ENCODE measurements at regions not wholly inside any gene's neighbourhood (a gene's known extent, or its start where the extent isn't known, plus 50 kb on each side); places are given as distances from the start of the nearest gene placed in this dataset.
"Not testable (repeated sequence)": the region's sequence is repeated elsewhere in the genome, so short reads cannot be mapped to it uniquely, and the experiment has no call there.

DNA sequence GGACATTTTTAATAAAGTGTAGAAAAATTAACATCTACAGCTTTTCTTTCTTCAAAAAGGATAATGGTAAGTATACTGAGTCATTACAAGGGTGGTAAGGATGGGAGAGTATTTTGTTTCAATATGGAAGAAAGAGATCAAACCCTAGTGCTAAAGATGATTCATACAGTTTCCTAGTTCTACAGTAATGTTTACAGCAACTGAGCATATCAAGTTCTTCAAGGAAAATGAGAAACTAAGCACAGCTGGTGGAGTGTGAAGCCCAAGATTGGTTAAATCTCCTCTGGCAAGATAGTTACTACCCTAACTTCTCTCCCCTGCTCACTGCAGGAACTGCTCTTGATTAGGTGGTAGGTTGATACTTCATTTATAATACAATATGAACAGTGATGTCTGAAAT, 467.5 kb downstream of the XIRP2 start:
- Mint-ChIP-seq H3K27me3 (no peaks in the 10 kb centered on the region), H3K9me3 (no peaks in the 10 kb centered on the region), H3K4me3 (no peak overlapping the region), H3K4me1 (no peaks in the 10 kb centered on the region), H3K36me3 (no peaks in the 10 kb centered on the region), H3K27ac (no peak overlapping the region)
- CTCF ChIA-PET: no interaction called here
- DNase-seq: no peak

GRCh38 chr2:167353605-167354280, 465.5 kb downstream of the XIRP2 start:
- Mint-ChIP-seq H3K27ac (no peak overlapping the region), H3K4me1 (no peaks in the 10 kb centered on the region), H3K9me3 (no peaks in the 10 kb centered on the region), H3K36me3 (no peaks in the 10 kb centered on the region), H3K4me3 (no peak overlapping the region), H3K27me3 (no peaks in the 10 kb centered on the region)
- CTCF ChIA-PET: no interaction called here
- DNase-seq: no peak

DNA sequence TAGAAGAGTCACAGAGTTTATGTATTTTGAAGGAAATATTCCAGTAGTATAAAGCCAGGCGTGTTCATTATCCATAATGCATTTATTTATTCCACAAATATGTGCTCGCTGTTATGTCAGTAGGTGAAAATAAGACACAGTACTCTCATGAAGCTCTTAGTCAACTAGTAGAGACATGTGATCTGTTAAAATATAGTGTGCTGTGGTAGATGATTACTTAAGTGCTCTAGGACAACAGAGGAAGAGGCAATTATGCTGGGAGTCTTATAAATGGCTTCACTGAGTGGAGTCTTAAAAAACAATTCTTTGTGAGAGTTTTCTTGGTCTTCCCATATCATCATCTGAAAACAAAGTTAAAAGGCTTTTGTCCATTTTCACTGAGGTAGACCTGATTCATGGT, 457.3 kb downstream of the XIRP2 start:
- no peaks in the 10 kb centered on the region for H3K36me3 Mint-ChIP-seq
- CTCF ChIA-PET: no interaction called here
- no peak for DNase-seq
- H3K9me3 Mint-ChIP-seq: no peaks in the 10 kb centered on the region
- no peaks in the 10 kb centered on the region for H3K27me3 Mint-ChIP-seq
- H3K27ac Mint-ChIP-seq: no peak overlapping the region
- no peaks in the 10 kb centered on the region for H3K4me1 Mint-ChIP-seq
- no peak overlapping the region for H3K4me3 Mint-ChIP-seq

DNA sequence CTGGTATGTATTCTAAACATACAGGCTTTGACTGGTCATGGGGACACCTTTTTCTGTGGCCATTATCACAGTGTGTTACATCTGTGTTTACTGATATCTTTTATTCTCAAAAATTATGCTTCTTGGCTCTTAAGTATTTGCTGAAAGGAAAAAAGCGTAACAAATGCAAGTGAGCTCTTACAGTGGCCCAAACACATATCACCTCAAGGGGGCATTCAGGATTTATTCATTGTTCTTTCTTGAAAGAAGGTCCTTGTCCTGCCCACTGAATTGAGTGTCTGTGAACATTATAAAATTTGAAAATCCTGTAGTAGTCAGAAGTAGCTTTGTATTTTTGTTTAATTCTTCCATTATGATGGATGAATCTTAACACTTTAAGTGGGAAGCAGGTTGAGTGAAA, 454.5 kb downstream of the XIRP2 start:
- Mint-ChIP-seq H3K4me3 (no peak overlapping the region), H3K4me1 (no peaks in the 10 kb centered on the region), H3K27me3 (no peaks in the 10 kb centered on the region), H3K9me3 (no peaks in the 10 kb centered on the region), H3K36me3 (no peaks in the 10 kb centered on the region), H3K27ac (no peak overlapping the region)
- CTCF ChIA-PET: no interaction called here
- no peak for DNase-seq

GRCh38 chr2:167340322-167340721, 452.0 kb downstream of the XIRP2 start:
- no peaks in the 10 kb centered on the region for H3K36me3 Mint-ChIP-seq
- DNase-seq: no peak
- CTCF ChIA-PET: no interaction called here
- H3K27me3 Mint-ChIP-seq: no peaks in the 10 kb centered on the region
- no peaks in the 10 kb centered on the region for H3K4me1 Mint-ChIP-seq
- H3K4me3 Mint-ChIP-seq: no peak overlapping the region
- no peak overlapping the region for H3K27ac Mint-ChIP-seq
- no peaks in the 10 kb centered on the region for H3K9me3 Mint-ChIP-seq

- Mint-ChIP-seq H3K4me1 (no peaks in the 10 kb centered on the region), H3K9me3 (no peaks in the 10 kb centered on the region), H3K27ac (no peak overlapping the region), H3K27me3 (no peaks in the 10 kb centered on the region), H3K4me3 (no peak overlapping the region), H3K36me3 (no peaks in the 10 kb centered on the region)
- CTCF ChIA-PET: no interaction called here
- DNase-seq: no peak
Observed at GRCh38 chr2:167336213-167336612, 447.9 kb downstream of the XIRP2 start.

DNA sequence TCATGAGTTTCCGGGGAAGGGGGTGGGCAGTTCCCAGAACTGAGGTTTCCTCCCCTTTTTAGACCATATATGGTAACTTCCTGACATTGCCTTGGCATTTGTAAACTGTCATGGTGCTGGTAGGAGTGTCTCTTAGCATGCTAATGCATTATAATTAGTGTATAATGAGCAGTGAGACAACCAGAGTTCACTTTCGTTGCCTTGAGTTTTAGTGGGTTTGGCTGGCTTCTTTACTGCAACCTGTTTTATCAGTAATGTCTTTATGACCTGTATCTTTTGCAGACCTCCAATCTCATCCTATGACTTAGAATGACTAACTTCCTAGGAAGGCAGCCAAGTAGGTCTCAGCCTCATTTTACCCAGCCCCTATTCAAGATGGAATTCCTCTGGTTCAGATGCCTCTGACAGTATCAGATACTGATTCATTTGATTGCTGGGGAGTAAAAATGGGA, 447.3 kb downstream of the XIRP2 start:
- Mint-ChIP-seq H3K27ac (no peak overlapping the region), H3K36me3 (no peaks in the 10 kb centered on the region), H3K27me3 (no peaks in the 10 kb centered on the region), H3K4me1 (no peaks in the 10 kb centered on the region), H3K4me3 (no peak overlapping the region), H3K9me3 (no peaks in the 10 kb centered on the region)
- CTCF ChIA-PET: no interaction called here
- no peak for DNase-seq

DNA sequence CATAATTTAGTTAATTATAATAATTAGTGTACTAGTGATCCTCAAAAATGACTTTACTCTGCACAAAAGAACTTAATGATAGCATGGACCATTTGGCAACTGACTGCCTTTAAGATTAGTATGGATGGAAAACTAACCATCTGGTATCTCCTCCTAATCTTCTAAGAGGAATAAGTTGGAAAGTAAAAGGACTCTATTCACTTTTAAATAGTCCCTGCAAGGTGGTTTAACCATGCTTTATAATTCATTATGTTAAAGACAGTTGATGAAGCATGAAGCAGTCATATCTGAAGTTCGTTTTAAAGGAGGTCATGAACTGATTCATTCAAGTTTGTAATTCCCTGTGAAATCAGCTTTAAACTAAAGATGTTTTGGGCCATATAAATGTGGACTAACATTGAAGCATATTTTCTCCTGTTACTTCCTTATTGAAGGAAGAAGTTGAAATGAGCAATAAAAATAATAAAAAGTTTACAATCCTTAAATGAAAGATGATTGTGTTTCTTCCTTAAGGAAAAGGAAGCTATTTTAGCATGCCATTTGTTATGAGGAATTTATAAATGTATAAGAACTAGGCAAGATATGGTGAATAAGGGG, 446.0 kb downstream of the XIRP2 start:
- CTCF ChIA-PET: no interaction called here
- H3K27ac Mint-ChIP-seq: no peak overlapping the region

GRCh38 chr2:167333245-167333644, 445.0 kb downstream of the XIRP2 start:
- H3K9me3 Mint-ChIP-seq: no peaks in the 10 kb centered on the region
- DNase-seq: no peak
- CTCF ChIA-PET: no interaction called here
- no peaks in the 10 kb centered on the region for H3K4me1 Mint-ChIP-seq
- no peak overlapping the region for H3K4me3 Mint-ChIP-seq
- H3K27me3 Mint-ChIP-seq: no peaks in the 10 kb centered on the region
- no peak overlapping the region for H3K27ac Mint-ChIP-seq
- no peaks in the 10 kb centered on the region for H3K36me3 Mint-ChIP-seq

More for the DNA sequence above, 446.0 kb downstream of the XIRP2 start:
- Mint-ChIP-seq H3K9me3 (no peaks in the 10 kb centered on the region), H3K4me3 (no peak overlapping the region), H3K27me3 (no peaks in the 10 kb centered on the region), H3K36me3 (no peaks in the 10 kb centered on the region), H3K4me1 (no peaks in the 10 kb centered on the region)
- no peak for DNase-seq

- H3K27me3 Mint-ChIP-seq: no peaks in the 10 kb centered on the region
- H3K36me3 Mint-ChIP-seq: no peaks in the 10 kb centered on the region
- no peaks in the 10 kb centered on the region for H3K9me3 Mint-ChIP-seq
- CTCF ChIA-PET: no interaction called here
- no peak overlapping the region for H3K4me3 Mint-ChIP-seq
- no peak overlapping the region for H3K27ac Mint-ChIP-seq
- H3K4me1 Mint-ChIP-seq: no peaks in the 10 kb centered on the region
- DNase-seq: no peak
Observed at GRCh38 chr2:167332358-167332757, 444.1 kb downstream of the XIRP2 start.

DNA sequence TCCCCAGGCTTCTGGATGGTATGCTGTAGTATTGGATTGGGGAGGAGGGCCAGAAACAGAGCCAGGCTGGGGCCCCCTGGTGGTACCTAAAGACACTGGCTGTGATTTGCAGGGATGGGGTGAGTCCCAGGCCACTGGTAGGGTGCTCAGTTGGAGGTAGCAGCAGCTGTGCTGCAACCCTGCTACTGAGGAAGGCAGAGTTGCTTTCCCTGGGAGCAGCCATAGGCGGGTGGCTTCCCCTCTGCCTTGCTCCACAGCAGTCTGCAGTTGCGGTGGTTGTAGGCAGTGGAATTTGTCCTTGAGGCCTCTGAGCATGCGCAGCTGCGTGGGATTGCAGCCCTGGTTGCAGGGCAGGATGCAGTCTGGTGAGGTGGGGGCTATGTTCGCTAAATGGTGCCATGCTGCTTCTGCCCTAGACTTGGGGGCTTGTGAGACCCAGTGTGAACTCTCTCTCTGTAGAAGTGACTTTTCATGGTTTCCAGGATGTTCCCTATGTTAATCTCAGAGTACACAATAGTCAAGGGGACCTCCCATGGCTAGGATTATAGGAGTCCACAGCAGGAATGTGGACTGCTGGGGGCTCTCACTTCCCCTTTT, 443.5 kb downstream of the XIRP2 start:
- H3K4me3 Mint-ChIP-seq: no peak overlapping the region
- no peak overlapping the region for H3K27ac Mint-ChIP-seq
- no peaks in the 10 kb centered on the region for H3K9me3 Mint-ChIP-seq
- H3K36me3 Mint-ChIP-seq: no peaks in the 10 kb centered on the region
- DNase-seq: no peak
- CTCF ChIA-PET: no interaction called here
- no peaks in the 10 kb centered on the region for H3K4me1 Mint-ChIP-seq
- no peaks in the 10 kb centered on the region for H3K27me3 Mint-ChIP-seq

DNA sequence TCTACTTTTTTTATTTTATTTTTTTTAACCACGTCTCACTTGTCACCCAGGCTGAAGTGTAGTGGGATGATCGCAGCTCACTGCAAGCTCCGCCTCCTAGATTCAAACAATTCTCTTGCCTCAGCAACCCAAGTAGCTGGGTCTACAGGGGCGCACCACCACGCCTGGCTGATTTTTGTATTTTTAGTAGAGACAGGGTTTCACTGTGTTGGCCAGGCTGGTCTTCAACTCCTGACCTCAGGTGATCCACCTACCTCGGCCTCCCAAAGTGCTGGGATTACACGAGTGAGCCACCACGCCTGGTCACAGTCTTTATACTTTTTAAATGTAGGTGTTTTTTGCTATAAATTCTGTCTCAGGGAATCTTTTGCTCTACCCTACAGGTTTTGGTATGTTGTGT, 440.5 kb downstream of the XIRP2 start:
- CTCF ChIA-PET, H3K36me3 Mint-ChIP-seq, H3K4me1 Mint-ChIP-seq, H3K27ac Mint-ChIP-seq, DNase-seq, H3K27me3 Mint-ChIP-seq, H3K4me3 Mint-ChIP-seq, H3K9me3 Mint-ChIP-seq: not testable (repeated sequence)

DNA sequence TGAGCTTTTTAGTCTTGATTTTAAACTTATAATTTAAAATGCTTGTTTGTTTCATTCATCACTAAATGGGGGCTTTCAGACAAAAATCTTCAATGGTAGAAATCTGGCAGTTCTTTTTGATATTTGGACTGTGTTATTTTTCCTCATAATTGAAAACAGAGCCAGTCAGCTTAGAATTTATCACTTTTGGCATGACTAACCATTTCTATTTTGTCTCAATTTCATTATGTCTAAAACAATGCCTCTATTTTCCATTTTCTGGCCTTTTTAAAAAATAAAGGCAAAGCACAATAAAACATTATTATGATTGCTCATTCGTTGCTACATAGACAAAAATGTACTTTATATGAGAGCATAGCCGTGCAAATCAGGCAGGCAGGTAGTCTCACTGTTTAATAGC, 434.5 kb downstream of the XIRP2 start:
- Mint-ChIP-seq H3K27me3 (no peaks in the 10 kb centered on the region), H3K27ac (no peak overlapping the region), H3K9me3 (no peaks in the 10 kb centered on the region), H3K4me3 (no peak overlapping the region), H3K4me1 (no peaks in the 10 kb centered on the region), H3K36me3 (no peaks in the 10 kb centered on the region)
- no peak for DNase-seq
- CTCF ChIA-PET: no interaction called here

GRCh38 chr2:167318581-167318980, 430.3 kb downstream of the XIRP2 start:
- no peaks in the 10 kb centered on the region for H3K4me1 Mint-ChIP-seq
- H3K4me3 Mint-ChIP-seq: no peak overlapping the region
- no peaks in the 10 kb centered on the region for H3K9me3 Mint-ChIP-seq
- H3K36me3 Mint-ChIP-seq: no peaks in the 10 kb centered on the region
- CTCF ChIA-PET: no interaction called here
- no peak for DNase-seq
- no peaks in the 10 kb centered on the region for H3K27me3 Mint-ChIP-seq
- H3K27ac Mint-ChIP-seq: no peak overlapping the region

GRCh38 chr2:167310442-167310841, 422.2 kb downstream of the XIRP2 start:
- H3K9me3 Mint-ChIP-seq: no peaks in the 10 kb centered on the region
- H3K27ac Mint-ChIP-seq: no peak overlapping the region
- no peaks in the 10 kb centered on the region for H3K36me3 Mint-ChIP-seq
- H3K4me3 Mint-ChIP-seq: no peak overlapping the region
- H3K27me3 Mint-ChIP-seq: no peaks in the 10 kb centered on the region
- no peaks in the 10 kb centered on the region for H3K4me1 Mint-ChIP-seq
- no peak for DNase-seq
- CTCF ChIA-PET: no interaction called here
